Endothelial cell of umbilical vein (primary cell): ENCODE measurements at regions not wholly inside any gene's neighbourhood (a gene's known extent, or its start where the extent isn't known, plus 50 kb on each side); places are given as distances from the start of the nearest gene placed in this dataset.

Source experiments
- BruUV-seq: library from RNA; stranded (reverse); fragments of 400-500 nt; replicated peaks from 2 replicates; lab custom pipeline; 2021; lab: Mats Ljungman, UMichigan
- CTCF ChIA-PET: fragments of 300-600, 350-600 bp; sonication (Branson Sonifier 250); formaldehyde crosslinking; loops from one replicate; lab custom pipeline; 2021; ENCODE audit warnings: antibody characterized with exemption, inconsistent platforms; lab: Charles Lee
- POLR2A ChIA-PET: fragments of 300-600, 350-600 bp; sonication (Branson Sonifier 250); formaldehyde crosslinking; loops from one replicate; lab custom pipeline; 2021; ENCODE audit warnings: antibody characterized with exemption, inconsistent platforms; lab: Charles Lee
- DNase-seq: peaks from one replicate; pipeline ENCODE4 v3.0.0-alpha.2; 2011; ENCODE audit warnings: low read depth, low spot score
- FAIRE-seq: peaks from 2 replicates; lab custom pipeline; 2011; peaks lifted over from hg19 to GRCh38; lab: Jason Lieb, UNC
- H2AFZ ChIP-seq: 2 replicates; pipeline ENCODE4 v1.6.0; 2012; ENCODE audit warnings: low read depth, low read length, control low read depth, inconsistent platforms
- H3K27ac ChIP-seq: 2 replicates; pipeline ENCODE4 v1.5.1; 2011; ENCODE audit warnings: low read depth, mild to moderate bottlenecking, control low read depth, low read length, moderate library complexity; ENCODE audit not compliant: insufficient read depth
- H3K27me3 ChIP-seq, 2 experiments: 2 replicates each; pipeline versions ENCODE4 v1.6.0 to v1.6.1; 2011; ENCODE audit warnings: low read length in 2 of 2, mixed read lengths in 1 of 2; ENCODE audit not compliant: control insufficient read depth in 2 of 2, insufficient read depth in 2 of 2
- H3K36me3 ChIP-seq, 2 experiments: 2 replicates in 1 of 2; 3 replicates in 1 of 2; pipeline ENCODE4 v1.5.1; 2011; ENCODE audit warnings: low read length in 2 of 2, mild to moderate bottlenecking in 1 of 2, moderate library complexity in 1 of 2; ENCODE audit not compliant: control insufficient read depth in 2 of 2, insufficient read depth in 2 of 2; ENCODE audit errors: extremely low read depth in 1 of 2
- H3K4me1 ChIP-seq: 3 replicates; pipeline ENCODE4 v1.5.1; 2011; ENCODE audit warnings: mild to moderate bottlenecking, low read length; ENCODE audit not compliant: control insufficient read depth, insufficient read depth; ENCODE audit errors: extremely low read depth
- H3K4me2 ChIP-seq: 2 replicates; pipeline ENCODE4 v1.6.1; 2011; ENCODE audit warnings: low read length, control low read depth, mixed read lengths; ENCODE audit not compliant: insufficient read depth
- H3K4me3 ChIP-seq, 3 experiments: fragments of 200-600 bp in 1 of 3; sonication (generic), shearing (Covaris generic) in 1 of 3; replicated peaks in 1 of 3; 2 replicates each; pipeline ENCODE4 v1.5.1; 2011 to 2016; ENCODE audit warnings: control low read depth in 3 of 3, low read length in 3 of 3, mild to moderate bottlenecking in 2 of 3, inconsistent platforms in 1 of 3, low read depth in 1 of 3, moderate library complexity in 1 of 3; ENCODE audit not compliant: insufficient read depth in 1 of 3
- H3K79me2 ChIP-seq: 2 replicates; pipeline ENCODE4 v1.6.0; 2012; ENCODE audit warnings: low read length, inconsistent platforms; ENCODE audit not compliant: control insufficient read depth, insufficient read depth
- H3K9ac ChIP-seq: replicated peaks from 2 replicates; pipeline ENCODE3; 2011; ENCODE audit warnings: low read length, control low read depth; ENCODE audit not compliant: insufficient read depth; ENCODE audit errors: extremely low read depth
- H3K9me1 ChIP-seq: replicated peaks from 3 replicates; pipeline ENCODE4 v1.6.0; 2011; ENCODE audit warnings: mild to moderate bottlenecking, low read length; ENCODE audit not compliant: control insufficient read depth, insufficient read depth; ENCODE audit errors: extremely low read depth
- H3K9me3 ChIP-seq: replicated peaks from 2 replicates; pipeline ENCODE4 v1.5.1; 2012; ENCODE audit warnings: low read length, inconsistent platforms; ENCODE audit not compliant: control insufficient read depth, insufficient read depth
- H4K20me1 ChIP-seq: replicated peaks from 2 replicates; pipeline ENCODE3; 2011; ENCODE audit warnings: mild to moderate bottlenecking, low read length; ENCODE audit not compliant: control insufficient read depth, insufficient read depth; ENCODE audit errors: extremely low read depth
- GATA2 ChIP-seq: IDR thresholded peaks from 2 replicates; pipeline ENCODE4 v1.7.0; 2011; ENCODE audit warnings: low read depth, mild to moderate bottlenecking, moderate library complexity, mixed read lengths, low read length; ENCODE audit not compliant: insufficient read length, insufficient read depth
- JUN ChIP-seq: IDR thresholded peaks from 2 replicates; pipeline ENCODE4 v1.6.1; 2011; ENCODE audit warnings: borderline replicate concordance, low read depth; ENCODE audit not compliant: insufficient read length, insufficient read depth
- MAX ChIP-seq: IDR thresholded peaks from 2 replicates; pipeline ENCODE4 v1.6.1; 2011; ENCODE audit not compliant: insufficient read depth, insufficient read length
- MYC ChIP-seq: IDR thresholded peaks from one replicate; pipeline ENCODE4 v1.6.1; 2011; ENCODE audit warnings: mild to moderate bottlenecking, low read depth, low read length
- POLR2A ChIP-seq: IDR thresholded peaks from 2 replicates; pipeline ENCODE4 v1.6.1; 2012; ENCODE audit warnings: low read depth, mild to moderate bottlenecking, control low read depth, low read length
- POLR2AphosphoS5 ChIP-seq: IDR thresholded peaks from 2 replicates; pipeline ENCODE4 v1.6.1; 2012; ENCODE audit warnings: low read depth, mild to moderate bottlenecking, control low read depth, low read length, moderate library complexity; ENCODE audit not compliant: insufficient read depth
- dilution Hi-C: fragments of 300-500 bp; cut with MboI; formaldehyde crosslinking; loops from one replicate; pipeline ENCODE4 v1.15.0; 2019; ENCODE audit warnings: low sequenced_read_pairs; ENCODE audit not compliant: extremely low pct_ligation_motif_present
- intact Hi-C: fragments of 100-400 bp; cut with micrococcal nuclease; formaldehyde crosslinking; loops from one replicate; pipeline ENCODE4 v1.10.0; 2022

- POLR2A ChIA-PET, result no interaction called here
- Histone ChIP-seq H3K9me1 (no peaks in the 10 kb centered on the region), H3K4me3 (no peak overlapping the region), H3K9me3 (peaks cover 4% of the 10 kb centered on the region), H3K27me3 (no peaks in the 10 kb centered on the region), H3K79me2 (no peaks in the 10 kb centered on the region), H2AFZ (no peak overlapping the region), H3K4me1 (no peaks in the 10 kb centered on the region), H4K20me1 (no peaks in the 10 kb centered on the region), H3K4me2 (no peak overlapping the region), H3K27ac (no peak overlapping the region), H3K9ac (no peak overlapping the region), H3K36me3 (no peaks in the 10 kb centered on the region)
- FAIRE-seq, result no peak
- TF ChIP-seq GATA2 (no peak), MYC (no peak), POLR2AphosphoS5 (no peak), JUN (no peak), MAX (no peak)
- no TSS peak for BruUV-seq
- DNase-seq, result no peak
- dilution Hi-C loops, result no loop called here
- intact Hi-C loops, result no loop called here
- CTCF ChIA-PET, result no interaction called here
Observed at GRCh38 chr18:76149284-76149683, 345.8 kb downstream of the ZNF516 start.

- Histone ChIP-seq H3K4me3 (no peak overlapping the region), H3K27ac (no peak overlapping the region), H3K4me1 (no peaks in the 10 kb centered on the region), H4K20me1 (no peaks in the 10 kb centered on the region), H3K36me3 (no peaks in the 10 kb centered on the region), H3K27me3 (no peaks in the 10 kb centered on the region), H2AFZ (no peak overlapping the region), H3K9ac (no peak overlapping the region), H3K9me3 (peaks cover 2% of the 10 kb centered on the region), H3K4me2 (no peak overlapping the region), H3K79me2 (no peaks in the 10 kb centered on the region), H3K9me1 (no peaks in the 10 kb centered on the region)
- dilution Hi-C loops (no loop called here), intact Hi-C loops (no loop called here)
- no peak for DNase-seq
- no peak for FAIRE-seq
- no peak for TF ChIP-seq MYC
- no peak for TF ChIP-seq JUN
- no peak for TF ChIP-seq POLR2A
- POLR2A ChIA-PET, result no interaction called here
- CTCF ChIA-PET, result no interaction called here
- BruUV-seq, result no TSS peak
Observed at GRCh38 chr18:76145521-76146376, 349.3 kb downstream of the ZNF516 start.
